ENCODE measurements at regions not wholly inside any gene's neighbourhood (a gene's known extent, or its start where the extent isn't known, plus 50 kb on each side); places are given as distances from the start of the nearest gene placed in this dataset.

GRCh38 chr12:93022603-93023340 is 93.7 kb upstream of the EEA1 start:
- TF ChIP-seq CTCF (IDR thresholded peaks at IDR 0.05) (no peak), POLR2A (IDR thresholded peaks at IDR 0.05) (no peak)

Measured in Peyer's patch (tissue), 4 donors.